ENCODE measurements at regions not wholly inside any gene's neighbourhood (a gene's known extent, or its start where the extent isn't known, plus 50 kb on each side); places are given as distances from the start of the nearest gene placed in this dataset.

DNA sequence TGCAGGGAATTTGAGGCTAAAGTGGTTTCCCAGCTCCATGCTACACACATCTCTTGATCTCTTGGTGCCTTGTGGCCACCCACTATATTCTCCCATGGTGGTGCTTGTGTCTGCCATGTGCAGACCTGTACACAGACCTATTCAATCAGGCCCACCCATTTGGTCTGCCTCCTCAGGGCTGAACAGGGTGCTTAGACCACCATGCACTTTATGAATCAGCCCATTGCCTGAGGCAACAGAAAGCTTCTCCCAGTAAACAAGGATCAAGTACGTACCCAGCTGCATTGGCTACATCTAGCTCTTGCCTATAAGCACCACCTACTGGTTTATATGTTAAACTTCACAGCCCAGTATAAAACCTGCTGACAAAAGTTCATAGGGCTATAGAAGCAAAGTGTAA lies 664.3 kb upstream of the EDIL3 start (continued):
- TF ChIP-seq TAF7 (optimal IDR thresholded peaks at IDR 0.05; ENCODE audit: borderline replicate concordance, low read depth, low read length) (no peak), CEBPB (IDR thresholded peaks at IDR 0.05; ENCODE audit: low read depth, low read length) (no peak), SIRT6 (IDR thresholded peaks at IDR 0.05; ENCODE audit: low read length) (no peak)

Data from H1 (cell line).